H1 (cell line): ENCODE measurements at regions not wholly inside any gene's neighbourhood (a gene's known extent, or its start where the extent isn't known, plus 50 kb on each side); places are given as distances from the start of the nearest gene placed in this dataset.

Source experiments
- CTCF ChIA-PET: fragments of 300-600 bp; sonication (Branson Sonifier 250); formaldehyde crosslinking; loops from one replicate; lab custom pipeline; 2021; ENCODE audit not compliant: partially characterized antibody; lab: Charles Lee
- POLR2A ChIA-PET: fragments of 300-600 bp; sonication (Branson Sonifier 250); formaldehyde crosslinking; loops from one replicate; lab custom pipeline; 2021; ENCODE audit warnings: inconsistent platforms; ENCODE audit not compliant: partially characterized antibody; lab: Charles Lee
- DNase-seq, 2 experiments: peaks; one replicate each; pipeline versions ENCODE4 v3.0.0 to v3.0.0-alpha.2; 2010 to 2022; ENCODE audit warnings: low spot score in 2 of 2, low read depth in 1 of 2, mixed read lengths in 1 of 2
- FAIRE-seq: peaks from 2 replicates; lab custom pipeline; 2011; peaks lifted over from hg19 to GRCh38; lab: Jason Lieb, UNC
- H2AFZ ChIP-seq: 2 replicates; pipeline ENCODE4 v1.8.1; 2012; ENCODE audit warnings: low read length, inconsistent platforms
- H2AK5ac ChIP-seq: 2 replicates; pipeline ENCODE4 v1.6.1; 2013; ENCODE audit warnings: low read depth, low read length
- H2BK120ac ChIP-seq: replicated peaks from 2 replicates; pipeline ENCODE3; 2013; ENCODE audit warnings: low read depth, low read length, inconsistent platforms
- H2BK12ac ChIP-seq: 2 replicates; pipeline ENCODE4 v1.6.1; 2013; ENCODE audit warnings: low read depth, low read length
- H2BK15ac ChIP-seq: 2 replicates; pipeline ENCODE4 v1.6.1; 2013; ENCODE audit warnings: low read length
- H2BK20ac ChIP-seq: 2 replicates; pipeline ENCODE4 v1.6.1; 2013; ENCODE audit warnings: low read length
- H2BK5ac ChIP-seq: 2 replicates; pipeline ENCODE4 v1.6.1; 2013; ENCODE audit warnings: low read depth, low read length
- H3K14ac ChIP-seq: 2 replicates; pipeline ENCODE4 v1.6.1; 2013; ENCODE audit warnings: inconsistent platforms; ENCODE audit not compliant: insufficient read length
- H3K18ac ChIP-seq: 2 replicates; pipeline ENCODE4 v1.6.1; 2013; ENCODE audit warnings: low read length; ENCODE audit errors: extremely low read depth
- H3K23ac ChIP-seq: 2 replicates; pipeline ENCODE4 v1.6.1; 2013; ENCODE audit warnings: inconsistent platforms; ENCODE audit not compliant: insufficient read length
- H3K23me2 ChIP-seq: 2 replicates; pipeline ENCODE4 v1.6.1; 2013; ENCODE audit warnings: low read depth, low read length
- H3K27ac ChIP-seq: 2 replicates; pipeline ENCODE4 v1.6.1; 2011; ENCODE audit warnings: low read depth, low read length, inconsistent platforms
- H3K27me3 ChIP-seq, 4 experiments: replicated peaks in 1 of 4; 1 replicate in 1 of 4; 2 replicates in 3 of 4; pipeline versions ENCODE4 v1.6.1 to v1.8.1; 2011 to 2013; ENCODE audit warnings: low read length in 3 of 4, mild to moderate bottlenecking in 3 of 4, inconsistent platforms in 2 of 4, mixed read lengths in 2 of 4, moderate library complexity in 1 of 4; ENCODE audit not compliant: control insufficient read depth in 3 of 4, insufficient read depth in 3 of 4; ENCODE audit errors: extremely low read depth in 1 of 4
- H3K36me3 ChIP-seq, 4 experiments: 2 replicates each; pipeline versions ENCODE4 v1.6.1 to v1.8.1; 2011 to 2013; ENCODE audit warnings: mild to moderate bottlenecking in 4 of 4, low read length in 3 of 4, moderate library complexity in 2 of 4, control low read depth in 1 of 4, inconsistent platforms in 1 of 4; ENCODE audit not compliant: insufficient read depth in 4 of 4, control insufficient read depth in 2 of 4
- H3K4ac ChIP-seq: replicated peaks from 2 replicates; pipeline ENCODE3; 2013; ENCODE audit warnings: low read length, low read depth, mixed read lengths, inconsistent platforms; ENCODE audit not compliant: insufficient read length
- H3K4me1 ChIP-seq, 4 experiments: replicated peaks in 1 of 4; 1 replicate in 1 of 4; 2 replicates in 3 of 4; pipeline versions ENCODE4 v1.6.1 to v1.8.1; 2011 to 2013; ENCODE audit warnings: low read length in 3 of 4, inconsistent platforms in 2 of 4, mixed read lengths in 1 of 4; ENCODE audit not compliant: insufficient read depth in 4 of 4, control insufficient read depth in 3 of 4
- H3K4me2 ChIP-seq, 2 experiments: 2 replicates each; pipeline versions ENCODE4 v1.6.1 to v1.8.1; 2011 to 2013; ENCODE audit warnings: low read depth in 2 of 2, low read length in 2 of 2, control low read depth in 1 of 2, inconsistent platforms in 1 of 2, mild to moderate bottlenecking in 1 of 2; ENCODE audit not compliant: insufficient read depth in 1 of 2
- H3K4me3 ChIP-seq, 4 experiments: fragments of 200-600, 300-600 bp in 1 of 4; sonication (generic), shearing (Covaris generic), sonication (Bioruptor Twin) in 1 of 4; 2 replicates each; pipeline versions ENCODE4 v1.5.1 to v1.8.1; 2011 to 2016; ENCODE audit warnings: low read length in 4 of 4, low read depth in 3 of 4, control low read depth in 2 of 4, inconsistent platforms in 2 of 4, mild to moderate bottlenecking in 2 of 4, mixed read lengths in 1 of 4, moderate library complexity in 1 of 4; ENCODE audit not compliant: insufficient read depth in 2 of 4; ENCODE audit errors: extremely low read depth in 1 of 4
- H3K56ac ChIP-seq: replicated peaks from 2 replicates; pipeline ENCODE3; 2013; ENCODE audit warnings: low read depth, mild to moderate bottlenecking, mixed read lengths, low read length, inconsistent platforms; ENCODE audit not compliant: insufficient read length
- H3K79me1 ChIP-seq: 2 replicates; pipeline ENCODE4 v1.6.1; 2013; ENCODE audit warnings: low read depth, low read length, control low read depth
- H3K79me2 ChIP-seq, 2 experiments: 2 replicates each; pipeline versions ENCODE4 v1.6.1 to v1.8.1; 2012 to 2013; ENCODE audit warnings: low read length in 2 of 2, mild to moderate bottlenecking in 2 of 2, inconsistent platforms in 1 of 2; ENCODE audit not compliant: insufficient read depth in 2 of 2, control insufficient read depth in 1 of 2
- H3K9ac ChIP-seq, 4 experiments: replicated peaks in 1 of 4; 1 replicate in 1 of 4; 2 replicates in 3 of 4; pipeline versions ENCODE4 v1.6.1 to v1.8.1; 2011 to 2013; ENCODE audit warnings: low read depth in 3 of 4, low read length in 3 of 4, control low read depth in 2 of 4, mild to moderate bottlenecking in 2 of 4, moderate library complexity in 2 of 4, inconsistent platforms in 1 of 4; ENCODE audit errors: extremely low read depth in 1 of 4
- H3K9me3 ChIP-seq, 2 experiments: 2 replicates each; pipeline versions ENCODE4 v1.6.1 to v1.8.1; 2012 to 2013; ENCODE audit warnings: mild to moderate bottlenecking in 2 of 2, moderate library complexity in 2 of 2, control low read depth in 1 of 2, inconsistent platforms in 1 of 2, low read depth in 1 of 2, low read length in 1 of 2, mixed read lengths in 1 of 2; ENCODE audit not compliant: insufficient read depth in 2 of 2
- H4K20me1 ChIP-seq, 2 experiments: replicated peaks in 1 of 2; 2 replicates each; pipeline versions ENCODE3 to v1.8.1; 2011 to 2013; ENCODE audit warnings: inconsistent platforms in 2 of 2, low read length in 2 of 2, mild to moderate bottlenecking in 1 of 2; ENCODE audit not compliant: insufficient read depth in 2 of 2, control insufficient read depth in 1 of 2
- H4K5ac ChIP-seq: 2 replicates; pipeline ENCODE4 v1.6.1; 2013; ENCODE audit warnings: low read length, low read depth, mixed read lengths, inconsistent platforms; ENCODE audit not compliant: insufficient read length
- H4K8ac ChIP-seq: 2 replicates; pipeline ENCODE4 v1.8.0; 2013; ENCODE audit warnings: mild to moderate bottlenecking, moderate library complexity, low read length, inconsistent platforms; ENCODE audit not compliant: insufficient read depth; ENCODE audit errors: extremely low read depth
- H4K91ac ChIP-seq: replicated peaks from 2 replicates; pipeline ENCODE3; 2013; ENCODE audit warnings: low read length, mixed read lengths, inconsistent platforms; ENCODE audit not compliant: insufficient read length
- CREB1 ChIP-seq: IDR thresholded peaks from 2 replicates; pipeline ENCODE4 v1.6.1; 2012; ENCODE audit warnings: inconsistent platforms
- EGR1 ChIP-seq: IDR thresholded peaks from 2 replicates; pipeline ENCODE4 v1.6.1; 2011; ENCODE audit warnings: low read depth, low read length, borderline replicate concordance
- HDAC2 ChIP-seq, 2 experiments: fragments of 300-600 bp in 1 of 2; sonication (generic) in 1 of 2; IDR thresholded peaks; 2 replicates each; pipeline ENCODE4 v1.6.1; 2011 to 2012; ENCODE audit warnings: low read depth in 2 of 2, low read length in 2 of 2, mild to moderate bottlenecking in 2 of 2, moderate library complexity in 2 of 2, borderline replicate concordance in 1 of 2, inconsistent platforms in 1 of 2
- RAD21 ChIP-seq, 2 experiments: IDR thresholded peaks in 1 of 2; conservative IDR thresholded peaks in 1 of 2; 2 replicates each; pipeline ENCODE4 v1.6.1; 2011; ENCODE audit warnings: low read depth in 2 of 2, low read length in 2 of 2, improper control_type of control experiment in 1 of 2, inconsistent platforms in 1 of 2, mild to moderate bottlenecking in 1 of 2, moderate library complexity in 1 of 2
- RBBP5 ChIP-seq: IDR thresholded peaks from 2 replicates; pipeline ENCODE4 v1.7.1; 2012; ENCODE audit warnings: low read depth, mild to moderate bottlenecking, inconsistent platforms, low read length, moderate library complexity, borderline replicate concordance
- SP4 ChIP-seq: IDR thresholded peaks from 2 replicates; pipeline ENCODE4 v1.6.1; 2012; ENCODE audit warnings: low read length, inconsistent platforms
- SUZ12 ChIP-seq: fragments of 200-600 bp; sonication (generic); IDR thresholded peaks from 2 replicates; pipeline ENCODE4 v1.6.1; 2012; ENCODE audit warnings: mild to moderate bottlenecking, inconsistent platforms, low read length, moderate library complexity, mixed read lengths
- YY1 ChIP-seq: IDR thresholded peaks from 2 replicates; pipeline ENCODE4 v1.6.1; 2011; ENCODE audit warnings: low read depth, mild to moderate bottlenecking, low read length
- ZNF274 ChIP-seq: IDR thresholded peaks from 2 replicates; pipeline ENCODE4 v1.7.0; 2012; ENCODE audit warnings: low read length, borderline replicate concordance; ENCODE audit errors: extremely low read depth
- WGBS, 2 experiments: shearing (Covaris generic) in 1 of 2; methylation state at CpG; one replicate each; pipeline versions ENCODE4 v1.1.6 to v1.1.7; 2013 to 2015; ENCODE audit warnings: low lambda C conversion rate in 2 of 2, mixed read lengths in 2 of 2, inconsistent platforms in 1 of 2, low coverage in 1 of 2, missing lambda C conversion rate in 1 of 2; ENCODE audit not compliant: insufficient replicate concordance in 2 of 2, insufficient coverage in 1 of 2, insufficient read length in 1 of 2; ENCODE audit errors: extremely low coverage in 1 of 2, missing lambda C conversion rate in 1 of 2; 5-methylcytosine and 5-hydroxymethylcytosine counted together
- TF ChIP-seq, protein P1 (sequence below), 3 experiments: IDR thresholded peaks; 1 replicate in 2 of 3; 2 replicates in 1 of 3; pipeline versions ENCODE4 v1.5.1 to v1.6.1; 2011; ENCODE audit warnings: low read length in 3 of 3, mild to moderate bottlenecking in 3 of 3, inconsistent platforms in 2 of 3, low read depth in 1 of 3, moderate library complexity in 1 of 3; ENCODE audit not compliant: insufficient read depth in 1 of 3; ENCODE audit errors: control extremely low read depth in 1 of 3

DNA sequence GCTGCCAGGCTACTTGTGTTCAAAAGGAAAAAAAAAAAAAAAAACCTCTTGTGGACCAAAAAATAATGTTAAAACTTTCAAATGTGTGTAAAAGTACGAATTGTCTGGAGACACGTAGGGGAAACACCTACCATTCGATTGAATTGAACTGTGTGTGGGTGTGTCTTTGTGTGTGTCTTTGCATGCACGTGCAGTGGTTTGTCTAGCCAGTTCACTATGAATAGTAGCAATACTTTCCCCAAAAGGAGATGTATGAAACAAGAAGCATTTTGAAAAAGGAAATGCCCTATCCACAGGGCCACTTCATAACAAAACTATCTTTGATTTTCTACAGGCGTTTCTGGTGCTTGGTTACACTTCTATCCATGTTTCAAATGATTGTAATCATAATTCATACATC lies 186.8 kb downstream of the RPRM start:
- no peak overlapping the region for H2BK15ac ChIP-seq
- H3K9me3 ChIP-seq: no peaks in the 10 kb centered on the region
- H3K79me2 ChIP-seq: no peaks in the 10 kb centered on the region
- no peak overlapping the region for H3K23ac ChIP-seq
- H4K91ac ChIP-seq: no peak overlapping the region
- H3K14ac ChIP-seq: no peak overlapping the region
- H3K56ac ChIP-seq: no peak overlapping the region
- no peak for DNase-seq
- POLR2A ChIA-PET: no interaction called here
- H4K8ac ChIP-seq: no peak overlapping the region
- H2BK12ac ChIP-seq: no peak overlapping the region
- 87% methylated on average over 5 of the region's 5 CpGs; no CpG with 5 or more reads in 1 of the 2 experiments for WGBS, 2 experiments
- no peaks in the 10 kb centered on the region for H3K79me1 ChIP-seq
- H3K4ac ChIP-seq: no peak overlapping the region
- no peaks in the 10 kb centered on the region for H3K23me2 ChIP-seq
- no peak overlapping the region for H3K18ac ChIP-seq
- CTCF ChIA-PET: interaction anchor here (0.7 to 1.3 kb wide), 5 partner anchors 11 to 584 kb away, joined by 3 to 4 read pairs (median 3); no protein-coding TSS in a partner anchor
- H2BK120ac ChIP-seq: no peak overlapping the region
- H2BK5ac ChIP-seq: no peak overlapping the region
- no peak overlapping the region for H3K9ac ChIP-seq
- H3K4me3 ChIP-seq: no peak overlapping the region
- H4K5ac ChIP-seq: no peak overlapping the region
- H3K27me3 ChIP-seq: no peaks in the 10 kb centered on the region
- no peaks in the 10 kb centered on the region for H3K4me1 ChIP-seq
- no peak overlapping the region for H2AK5ac ChIP-seq
- H2BK20ac ChIP-seq: no peak overlapping the region
- H4K20me1 ChIP-seq: no peaks in the 10 kb centered on the region
- no peak overlapping the region for H3K4me2 ChIP-seq
- H3K27ac ChIP-seq: no peak overlapping the region
- no peaks in the 10 kb centered on the region for H3K36me3 ChIP-seq
- no peak overlapping the region for H2AFZ ChIP-seq
- FAIRE-seq: no peak
- TF ChIP-seq RBBP5: no peak
- TF ChIP-seq, protein P1, sequence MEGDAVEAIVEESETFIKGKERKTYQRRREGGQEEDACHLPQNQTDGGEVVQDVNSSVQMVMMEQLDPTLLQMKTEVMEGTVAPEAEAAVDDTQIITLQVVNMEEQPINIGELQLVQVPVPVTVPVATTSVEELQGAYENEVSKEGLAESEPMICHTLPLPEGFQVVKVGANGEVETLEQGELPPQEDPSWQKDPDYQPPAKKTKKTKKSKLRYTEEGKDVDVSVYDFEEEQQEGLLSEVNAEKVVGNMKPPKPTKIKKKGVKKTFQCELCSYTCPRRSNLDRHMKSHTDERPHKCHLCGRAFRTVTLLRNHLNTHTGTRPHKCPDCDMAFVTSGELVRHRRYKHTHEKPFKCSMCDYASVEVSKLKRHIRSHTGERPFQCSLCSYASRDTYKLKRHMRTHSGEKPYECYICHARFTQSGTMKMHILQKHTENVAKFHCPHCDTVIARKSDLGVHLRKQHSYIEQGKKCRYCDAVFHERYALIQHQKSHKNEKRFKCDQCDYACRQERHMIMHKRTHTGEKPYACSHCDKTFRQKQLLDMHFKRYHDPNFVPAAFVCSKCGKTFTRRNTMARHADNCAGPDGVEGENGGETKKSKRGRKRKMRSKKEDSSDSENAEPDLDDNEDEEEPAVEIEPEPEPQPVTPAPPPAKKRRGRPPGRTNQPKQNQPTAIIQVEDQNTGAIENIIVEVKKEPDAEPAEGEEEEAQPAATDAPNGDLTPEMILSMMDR (IDR thresholded peaks at IDR 0.05; ENCODE audit: control extremely low read depth in 1 of 3, insufficient read depth in 1 of 3, low read depth in 1 of 3, low read length in 3 of 3): no peak
- no peak for TF ChIP-seq EGR1
- TF ChIP-seq CREB1: no peak
- TF ChIP-seq RAD21 (IDR thresholded peaks at IDR 0.05 in 1 of 2, conservative IDR thresholded peaks at IDR 0.05 in 1 of 2; ENCODE audit: low read depth in 2 of 2, low read length in 2 of 2): no peak
- TF ChIP-seq SUZ12: no peak
- TF ChIP-seq SP4: no peak
- no peak for TF ChIP-seq YY1
- no peak for TF ChIP-seq ZNF274
- no peak for TF ChIP-seq HDAC2 (IDR thresholded peaks at IDR 0.05; ENCODE audit: borderline replicate concordance in 1 of 2, low read depth in 2 of 2, low read length in 2 of 2)
